Osteoblast (primary cell): ENCODE measurements at regions not wholly inside any gene's neighbourhood (a gene's known extent, or its start where the extent isn't known, plus 50 kb on each side); places are given as distances from the start of the nearest gene placed in this dataset.

ENCODE experiments used
- DNase-seq: peaks from one replicate; pipeline ENCODE4 v3.0.0; 2011; ENCODE audit warnings: low spot score, mixed read lengths; ENCODE audit not compliant: insufficient read length; ENCODE audit errors: missing footprints
- H2AFZ ChIP-seq: 2 replicates; pipeline ENCODE4 v1.6.0; 2011; ENCODE audit warnings: mild to moderate bottlenecking, low read length
- H3K27ac ChIP-seq: 2 replicates; pipeline ENCODE4 v1.5.1; 2011; ENCODE audit warnings: mild to moderate bottlenecking, low read depth, low read length, moderate library complexity
- H3K27me3 ChIP-seq: 2 replicates; pipeline ENCODE4 v1.6.0; 2012; ENCODE audit warnings: mild to moderate bottlenecking, control low read depth, inconsistent platforms, low read length, moderate library complexity; ENCODE audit not compliant: insufficient read depth
- H3K36me3 ChIP-seq: 2 replicates; pipeline ENCODE4 v1.5.1; 2011; ENCODE audit warnings: mild to moderate bottlenecking, low read length, control low read depth, moderate library complexity; ENCODE audit not compliant: insufficient read depth
- H3K4me1 ChIP-seq: 2 replicates; pipeline ENCODE4 v1.5.1; 2011; ENCODE audit warnings: mild to moderate bottlenecking, low read length, control low read depth, moderate library complexity; ENCODE audit not compliant: insufficient read depth
- H3K4me2 ChIP-seq: 2 replicates; pipeline ENCODE4 v1.6.0; 2011; ENCODE audit warnings: mild to moderate bottlenecking, low read length; ENCODE audit not compliant: insufficient read depth
- H3K4me3 ChIP-seq: fragments of 200-600 bp; sonication (generic); 3 replicates; pipeline ENCODE4 v1.5.1; 2012; ENCODE audit warnings: mild to moderate bottlenecking, low read length, inconsistent platforms; ENCODE audit not compliant: insufficient read depth
- H3K79me2 ChIP-seq: 2 replicates; pipeline ENCODE4 v1.6.0; 2012; ENCODE audit warnings: mild to moderate bottlenecking, low read length, control low read depth, inconsistent platforms; ENCODE audit not compliant: insufficient read depth
- H3K9me3 ChIP-seq: 2 replicates; pipeline ENCODE4 v1.5.1; 2011; ENCODE audit warnings: low read depth, low read length, control low read depth
- H4K20me1 ChIP-seq: 2 replicates; pipeline ENCODE4 v1.6.0; 2012; ENCODE audit warnings: mild to moderate bottlenecking, low read length, control low read depth; ENCODE audit not compliant: insufficient read depth
- TF ChIP-seq, protein P1 (sequence below): IDR thresholded peaks from 2 replicates; pipeline ENCODE4 v1.5.1; 2011; ENCODE audit warnings: mild to moderate bottlenecking, low read depth, low read length, moderate library complexity; ENCODE audit errors: extremely low read depth

DNA sequence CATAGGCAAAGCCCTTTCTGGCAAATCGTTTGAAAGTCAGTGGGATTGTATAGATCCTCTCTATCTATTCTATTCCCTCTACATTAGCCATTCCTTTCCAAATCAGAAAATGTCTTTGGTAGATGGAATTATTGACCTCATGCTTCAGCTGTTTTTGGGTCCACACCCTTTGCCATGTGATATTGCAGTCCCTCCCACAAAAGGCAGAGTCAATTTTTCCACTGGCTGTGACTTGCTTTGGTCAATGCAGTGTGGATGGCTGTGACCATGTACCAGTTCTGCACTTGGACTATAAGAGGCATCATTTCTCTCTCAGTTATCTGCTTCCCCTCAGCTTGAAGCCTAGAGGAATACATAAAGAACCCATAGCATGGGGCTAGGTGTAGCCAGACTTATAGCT, 332.9 kb downstream of the PTEN start:
- H2AFZ ChIP-seq = no peak overlapping the region
- H3K4me3 ChIP-seq = no peak overlapping the region
- H3K36me3 ChIP-seq = no peaks in the 10 kb centered on the region
- no peak overlapping the region for H3K4me2 ChIP-seq
- H3K9me3 ChIP-seq = no peaks in the 10 kb centered on the region
- no peaks in the 10 kb centered on the region for H3K27me3 ChIP-seq
- no peaks in the 10 kb centered on the region for H3K79me2 ChIP-seq
- no peak overlapping the region for H3K27ac ChIP-seq
- TF ChIP-seq, protein P1, sequence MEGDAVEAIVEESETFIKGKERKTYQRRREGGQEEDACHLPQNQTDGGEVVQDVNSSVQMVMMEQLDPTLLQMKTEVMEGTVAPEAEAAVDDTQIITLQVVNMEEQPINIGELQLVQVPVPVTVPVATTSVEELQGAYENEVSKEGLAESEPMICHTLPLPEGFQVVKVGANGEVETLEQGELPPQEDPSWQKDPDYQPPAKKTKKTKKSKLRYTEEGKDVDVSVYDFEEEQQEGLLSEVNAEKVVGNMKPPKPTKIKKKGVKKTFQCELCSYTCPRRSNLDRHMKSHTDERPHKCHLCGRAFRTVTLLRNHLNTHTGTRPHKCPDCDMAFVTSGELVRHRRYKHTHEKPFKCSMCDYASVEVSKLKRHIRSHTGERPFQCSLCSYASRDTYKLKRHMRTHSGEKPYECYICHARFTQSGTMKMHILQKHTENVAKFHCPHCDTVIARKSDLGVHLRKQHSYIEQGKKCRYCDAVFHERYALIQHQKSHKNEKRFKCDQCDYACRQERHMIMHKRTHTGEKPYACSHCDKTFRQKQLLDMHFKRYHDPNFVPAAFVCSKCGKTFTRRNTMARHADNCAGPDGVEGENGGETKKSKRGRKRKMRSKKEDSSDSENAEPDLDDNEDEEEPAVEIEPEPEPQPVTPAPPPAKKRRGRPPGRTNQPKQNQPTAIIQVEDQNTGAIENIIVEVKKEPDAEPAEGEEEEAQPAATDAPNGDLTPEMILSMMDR = no peak
- DNase-seq = no peak
- no peaks in the 10 kb centered on the region for H4K20me1 ChIP-seq
- no peaks in the 10 kb centered on the region for H3K4me1 ChIP-seq

DNA sequence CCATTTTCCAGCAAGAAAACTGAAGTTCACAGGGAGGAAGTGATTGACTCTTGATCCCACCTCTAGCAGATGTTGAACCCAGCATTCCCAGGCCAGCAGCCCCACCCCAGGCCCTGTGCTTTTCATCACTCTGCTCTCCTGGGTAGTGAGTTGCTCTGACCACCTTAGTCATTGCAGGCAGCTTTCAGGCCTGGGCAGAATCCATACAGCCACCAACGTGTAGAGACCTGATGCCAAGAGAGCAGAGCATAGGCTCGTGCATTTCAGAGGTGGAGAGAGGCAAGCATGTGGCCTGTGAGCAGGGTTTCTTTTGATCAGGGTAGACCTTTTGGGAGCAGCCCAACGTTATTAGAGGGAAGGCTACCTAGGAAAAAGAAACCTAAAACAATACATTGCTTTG, 334.6 kb downstream of the PTEN start:
- Histone ChIP-seq H3K79me2 (no peaks in the 10 kb centered on the region), H3K27me3 (no peaks in the 10 kb centered on the region), H2AFZ (no peak overlapping the region), H4K20me1 (no peaks in the 10 kb centered on the region), H3K4me3 (no peak overlapping the region), H3K4me1 (no peaks in the 10 kb centered on the region), H3K27ac (no peak overlapping the region), H3K9me3 (no peaks in the 10 kb centered on the region), H3K4me2 (no peak overlapping the region), H3K36me3 (no peaks in the 10 kb centered on the region)
- DNase-seq = no peak
- TF ChIP-seq, protein P1 = no peak

DNA sequence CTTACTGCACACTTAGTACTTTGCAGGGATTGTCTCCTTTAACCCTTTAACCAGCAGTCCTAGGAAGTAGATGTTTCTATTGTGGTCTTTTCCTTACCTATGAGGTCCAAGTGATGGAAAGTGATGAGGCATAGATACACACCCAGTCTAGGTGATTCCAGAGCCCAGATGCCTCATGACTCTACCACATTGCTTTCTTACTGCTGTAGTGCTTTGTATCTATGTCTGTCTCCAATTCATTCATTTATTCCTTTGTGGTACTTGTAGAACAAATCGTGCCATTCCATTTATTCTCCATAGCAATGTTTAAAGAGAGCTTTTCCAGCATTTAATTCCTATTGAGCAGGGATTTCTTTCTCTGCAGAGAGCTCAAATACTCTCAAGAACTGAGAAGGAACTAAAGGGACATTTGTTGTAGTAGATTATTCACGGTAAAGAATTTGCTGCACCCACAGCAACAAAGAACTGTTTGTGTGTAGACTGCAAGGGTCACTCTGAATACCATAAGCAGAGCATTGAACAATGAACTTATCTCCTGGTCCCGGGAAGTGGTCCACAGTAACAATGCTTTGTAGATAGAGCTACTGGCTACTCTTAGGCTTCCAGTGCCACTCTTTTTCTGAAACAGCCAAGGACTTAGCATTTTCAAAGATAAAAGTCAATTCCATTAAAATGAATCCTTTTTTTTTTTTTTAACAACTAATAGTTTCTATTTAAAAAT, 337.0 kb downstream of the PTEN start:
- Histone ChIP-seq H3K27ac (no peak overlapping the region), H3K9me3 (no peaks in the 10 kb centered on the region), H3K36me3 (no peaks in the 10 kb centered on the region), H3K79me2 (no peaks in the 10 kb centered on the region), H3K4me2 (no peak overlapping the region), H3K4me3 (no peak overlapping the region), H4K20me1 (no peaks in the 10 kb centered on the region), H3K4me1 (no peaks in the 10 kb centered on the region), H2AFZ (no peak overlapping the region), H3K27me3 (no peaks in the 10 kb centered on the region)
- TF ChIP-seq, protein P1 = no peak
- DNase-seq = no peak

DNA sequence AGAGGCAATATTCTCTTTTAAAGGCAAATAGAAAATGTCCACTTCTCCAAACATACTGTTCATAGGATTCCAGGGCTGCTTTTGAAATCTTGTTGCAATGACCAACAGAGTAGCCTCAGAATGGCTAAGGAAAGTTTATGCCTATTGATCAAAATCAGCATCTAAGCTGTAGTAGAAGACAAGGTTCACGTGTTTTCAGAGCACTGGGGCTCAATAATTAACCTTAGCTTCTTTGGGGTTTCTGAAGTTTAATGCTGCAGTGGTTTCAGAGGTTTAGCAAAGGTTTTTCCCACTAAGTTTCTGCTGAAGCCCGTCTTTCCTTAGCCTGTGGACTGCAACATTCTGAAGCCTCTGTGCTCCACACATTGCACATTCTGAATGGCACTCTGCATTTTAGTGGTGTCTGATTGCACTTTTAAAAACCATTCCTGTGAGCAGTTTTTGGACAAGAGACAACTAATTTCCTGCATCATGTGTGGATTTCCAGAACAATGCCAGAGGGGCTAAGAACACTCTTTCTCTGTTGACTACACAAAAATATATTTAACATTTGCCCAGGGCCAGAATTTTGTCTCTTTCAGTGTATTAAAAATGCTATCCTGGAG, 342.5 kb downstream of the PTEN start:
- TF ChIP-seq, protein P1 = no peak
- no peak for DNase-seq
- H2AFZ ChIP-seq = peak overlapping the region; percentile 45
- H3K36me3 ChIP-seq = no peaks in the 10 kb centered on the region
- H3K9me3 ChIP-seq = no peaks in the 10 kb centered on the region
- H3K27ac ChIP-seq = no peak overlapping the region
- H3K79me2 ChIP-seq = no peaks in the 10 kb centered on the region
- H3K4me1 ChIP-seq = no peaks in the 10 kb centered on the region
- no peaks in the 10 kb centered on the region for H4K20me1 ChIP-seq
- no peaks in the 10 kb centered on the region for H3K27me3 ChIP-seq
- no peak overlapping the region for H3K4me2 ChIP-seq
- H3K4me3 ChIP-seq = no peak overlapping the region
